Anterior cingulate cortex (tissue), 58 donors: ENCODE measurements at regions not wholly inside any gene's neighbourhood (a gene's known extent, or its start where the extent isn't known, plus 50 kb on each side); places are given as distances from the start of the nearest gene placed in this dataset.
"Not testable (repeated sequence)": the region's sequence is repeated elsewhere in the genome, so short reads cannot be mapped to it uniquely, and the experiment has no call there.

Experiments
- DNase-seq, 58 donors: peaks; one replicate each; lab custom pipeline; 2025; lab: John Stamatoyannopoulos, UW

- DNase-seq: no peak
Measured at GRCh38 chr13:68987585-68987984, 1120.0 kb upstream of the ATXN8OS start.

- no peak for DNase-seq
Measured at GRCh38 chr13:68984688-68985319, 1122.8 kb upstream of the ATXN8OS start.

GRCh38 chr13:68982961-68983619 is 1124.5 kb upstream of the ATXN8OS start:
- no peak for DNase-seq

- DNase-seq: no peak
Measured at GRCh38 chr13:68976287-68976686, 1131.3 kb upstream of the ATXN8OS start.

- DNase-seq: no peak
Measured at GRCh38 chr13:68970532-68970931, 1137.1 kb upstream of the ATXN8OS start.

GRCh38 chr13:68948586-68948985 is 1159.0 kb upstream of the ATXN8OS start:
- DNase-seq: no peak

GRCh38 chr13:68944272-68944671 is 1163.4 kb upstream of the ATXN8OS start:
- DNase-seq: no peak

- DNase-seq: no peak
Measured at GRCh38 chr13:68940049-68940448, 1167.6 kb upstream of the ATXN8OS start.

- no peak for DNase-seq
Measured at GRCh38 chr13:68938639-68939038, 1169.0 kb upstream of the ATXN8OS start.

GRCh38 chr13:68929075-68929745 is 1178.4 kb upstream of the ATXN8OS start:
- DNase-seq: no peak

- DNase-seq: peak in 9 of 58 donors; percentile 0 to 9 (median 1)
Measured at GRCh38 chr13:68927387-68928026, 1180.1 kb upstream of the ATXN8OS start.

- no peak for DNase-seq
Measured at GRCh38 chr13:68923995-68924394, 1183.6 kb upstream of the ATXN8OS start.

- no peak for DNase-seq
Measured at GRCh38 chr13:68908879-68909278, 1198.7 kb upstream of the ATXN8OS start.

- no peak for DNase-seq
Measured at GRCh38 chr13:68905186-68905585, 1202.4 kb upstream of the ATXN8OS start.

GRCh38 chr13:68897331-68897928 is 1210.2 kb upstream of the ATXN8OS start:
- DNase-seq: no peak

- no peak for DNase-seq
Measured at GRCh38 chr13:68895696-68896095, 1211.9 kb upstream of the ATXN8OS start.

GRCh38 chr13:68893721-68894120 is 1213.9 kb upstream of the ATXN8OS start:
- DNase-seq: not testable (repeated sequence)

GRCh38 chr13:68892596-68892995 is 1215.0 kb upstream of the ATXN8OS start:
- DNase-seq: not testable (repeated sequence)

GRCh38 chr13:68890101-68890500 is 1217.5 kb upstream of the ATXN8OS start:
- not testable (repeated sequence) for DNase-seq

- no peak for DNase-seq
Measured at GRCh38 chr13:68888832-68889231, 1218.8 kb upstream of the ATXN8OS start.

GRCh38 chr13:68872338-68872737 is 1235.3 kb upstream of the ATXN8OS start:
- DNase-seq: no peak
